ENCODE measurements at regions not wholly inside any gene's neighbourhood (a gene's known extent, or its start where the extent isn't known, plus 50 kb on each side); places are given as distances from the start of the nearest gene placed in this dataset.

- DNase-seq, result no peak
Measured at GRCh38 chr15:79230766-79231165, 51.8 kb upstream of the ANKRD34C start.

- no peak for DNase-seq
Measured at GRCh38 chr15:79222808-79223207, 59.7 kb upstream of the ANKRD34C start.

DNA sequence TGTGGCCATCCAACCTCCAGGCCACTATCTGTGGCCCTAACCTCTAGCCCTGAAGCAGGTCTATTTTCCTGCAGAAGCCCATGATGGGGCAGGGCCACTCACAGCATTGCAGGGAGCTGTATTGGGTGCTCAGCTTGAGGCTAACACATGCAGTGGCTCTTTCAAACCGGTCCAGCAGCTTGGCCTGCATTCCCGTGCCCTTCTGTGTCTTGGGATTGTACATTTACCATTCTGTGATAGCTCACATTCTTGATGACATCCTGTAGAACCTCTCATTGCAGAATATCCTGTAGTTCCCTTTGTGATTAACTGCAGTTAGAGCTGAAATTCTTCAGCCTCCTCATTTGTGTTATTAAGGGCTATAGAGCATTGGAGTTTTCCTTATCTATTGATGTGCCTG, 60.8 kb upstream of the ANKRD34C start:
- no peak for DNase-seq

GRCh38 chr15:79219393-79220056, 63.0 kb upstream of the ANKRD34C start:
- DNase-seq, result no peak

DNA sequence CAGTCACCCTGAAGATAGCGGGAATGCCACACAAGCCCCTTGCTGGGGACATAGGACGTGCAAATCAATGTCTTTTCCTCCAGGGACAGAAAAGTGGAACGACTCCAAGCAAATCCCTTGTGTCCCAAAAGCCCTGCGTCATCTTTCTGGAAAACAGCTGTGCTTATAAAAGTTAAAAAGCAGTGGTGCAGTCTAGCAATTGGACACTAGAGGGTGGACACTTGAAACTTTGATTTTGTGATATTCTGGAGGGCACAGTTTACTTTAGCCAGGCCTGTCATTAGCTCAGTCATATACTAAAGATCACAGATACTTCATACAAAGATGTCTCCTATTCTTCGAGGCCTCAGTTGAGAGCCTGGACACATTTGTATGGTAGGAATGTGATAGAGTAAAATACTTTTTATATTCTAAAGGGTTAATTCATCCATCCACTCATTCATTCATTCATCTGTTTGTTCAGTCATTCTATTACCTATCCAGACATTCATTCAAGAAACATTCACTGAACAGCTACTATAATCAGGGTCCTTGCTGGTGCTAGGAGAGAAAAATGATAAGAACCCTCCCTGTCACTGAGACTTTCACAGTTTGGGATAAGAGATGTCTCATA, 63.8 kb upstream of the ANKRD34C start:
- DNase-seq, result no peak

DNA sequence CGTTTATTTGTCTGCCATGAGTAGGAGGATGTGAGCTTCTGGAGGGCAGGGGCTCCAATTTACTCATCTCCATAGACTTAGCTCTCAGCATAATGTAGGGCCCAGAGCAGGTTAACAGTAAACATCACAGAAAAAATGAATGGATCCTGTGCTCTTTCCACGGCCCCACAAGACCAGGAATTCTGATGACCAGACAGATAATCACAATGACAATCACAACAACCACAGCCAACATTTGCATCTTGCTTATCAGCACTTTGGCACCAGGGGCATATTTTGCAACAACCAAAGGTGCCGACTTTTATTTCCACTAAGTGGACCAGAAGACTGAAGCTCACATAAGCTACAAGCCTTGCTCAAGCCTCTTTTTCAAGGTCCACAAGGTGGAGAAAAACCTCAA, 68.9 kb upstream of the ANKRD34C start:
- DNase-seq, result no peak

DNA sequence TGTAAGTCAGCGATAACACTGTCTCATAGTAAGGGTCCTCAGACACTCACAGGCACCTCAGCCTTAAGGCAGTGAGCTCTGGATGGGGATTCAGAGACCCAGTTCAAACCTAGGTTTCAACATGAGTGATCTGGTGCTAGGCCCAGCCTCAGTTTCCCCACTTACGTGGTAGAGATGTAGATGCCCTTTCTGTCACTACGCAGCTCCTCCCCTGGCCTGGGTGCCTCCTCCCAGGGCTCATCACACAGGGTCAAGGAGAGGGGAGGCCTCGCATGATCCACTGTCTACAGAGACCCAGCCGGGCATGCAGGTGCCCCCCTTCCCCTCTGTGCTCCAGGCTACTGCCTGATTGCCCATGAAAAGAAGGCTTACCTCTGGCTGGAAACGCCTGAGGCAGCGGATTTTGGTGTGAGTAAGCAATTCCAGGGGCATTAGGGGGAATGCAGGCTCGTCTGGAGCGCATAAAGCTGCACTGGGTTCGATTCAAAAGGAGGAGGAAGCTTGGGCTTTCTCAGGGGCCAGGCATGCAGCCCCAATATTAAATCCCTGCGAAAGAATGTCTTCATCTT, 69.8 kb upstream of the ANKRD34C start:
- no peak for DNase-seq

GRCh38 chr15:79211481-79211880, 71.0 kb upstream of the ANKRD34C start:
- DNase-seq, result no peak

GRCh38 chr15:79209690-79210089, 72.8 kb upstream of the ANKRD34C start:
- no peak for DNase-seq

- no peak for DNase-seq
Measured at GRCh38 chr15:79209116-79209515, 73.4 kb upstream of the ANKRD34C start.

DNA sequence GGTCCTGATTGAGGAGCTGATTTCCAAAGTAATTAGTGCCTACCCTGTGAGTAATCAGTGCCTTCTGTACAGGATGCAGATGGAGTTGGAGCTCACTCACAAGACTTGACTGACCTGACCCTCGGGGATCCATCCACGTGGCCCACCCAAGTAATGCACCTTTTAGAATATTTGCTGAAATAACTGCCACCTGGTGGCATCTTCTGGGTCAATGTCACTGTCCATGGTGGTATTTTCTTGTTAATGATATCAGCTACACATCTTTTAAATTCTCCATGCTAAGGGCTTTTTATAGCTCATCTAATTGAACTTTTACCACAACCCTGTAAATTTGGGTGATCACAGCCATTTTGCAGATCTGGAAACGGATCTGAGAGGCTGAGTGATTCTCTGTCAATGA, 74.3 kb upstream of the ANKRD34C start:
- no peak for DNase-seq

DNA sequence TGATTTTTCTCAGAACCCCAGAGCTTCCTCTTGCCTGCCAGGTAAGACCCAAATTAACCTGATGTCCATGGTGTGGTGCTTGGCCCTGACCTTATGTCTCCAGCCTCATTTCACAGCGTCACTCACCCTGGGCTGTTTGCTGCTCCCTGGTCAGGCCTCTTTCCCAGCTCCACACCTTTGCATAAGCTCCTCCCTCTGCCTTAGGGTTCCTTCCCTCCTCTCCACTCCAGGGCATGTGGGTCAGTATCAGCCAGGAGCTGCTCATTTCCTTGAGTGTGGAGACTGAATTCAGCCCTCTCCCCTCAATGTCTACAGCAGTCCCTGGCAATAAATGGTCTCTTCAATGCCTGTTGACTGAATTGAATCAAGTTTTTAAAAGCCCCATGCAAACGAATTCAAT, 75.6 kb upstream of the ANKRD34C start:
- DNase-seq, result no peak

- no peak for DNase-seq
Measured at GRCh38 chr15:79204886-79205675, 77.4 kb upstream of the ANKRD34C start.

GRCh38 chr15:79198461-79198860, 84.1 kb upstream of the ANKRD34C start:
- DNase-seq, result no peak

GRCh38 chr15:79197285-79197684, 85.2 kb upstream of the ANKRD34C start:
- DNase-seq, result no peak

- DNase-seq, result no peak
Measured at GRCh38 chr15:79195802-79196201, 86.7 kb upstream of the ANKRD34C start.

- no peak for DNase-seq
Measured at GRCh38 chr15:79195239-79195638, 87.3 kb upstream of the ANKRD34C start.

GRCh38 chr15:79194386-79194785, 88.1 kb upstream of the ANKRD34C start:
- no peak for DNase-seq

- no peak for DNase-seq
Measured at GRCh38 chr15:79193549-79193948, 89.0 kb upstream of the ANKRD34C start.

DNA sequence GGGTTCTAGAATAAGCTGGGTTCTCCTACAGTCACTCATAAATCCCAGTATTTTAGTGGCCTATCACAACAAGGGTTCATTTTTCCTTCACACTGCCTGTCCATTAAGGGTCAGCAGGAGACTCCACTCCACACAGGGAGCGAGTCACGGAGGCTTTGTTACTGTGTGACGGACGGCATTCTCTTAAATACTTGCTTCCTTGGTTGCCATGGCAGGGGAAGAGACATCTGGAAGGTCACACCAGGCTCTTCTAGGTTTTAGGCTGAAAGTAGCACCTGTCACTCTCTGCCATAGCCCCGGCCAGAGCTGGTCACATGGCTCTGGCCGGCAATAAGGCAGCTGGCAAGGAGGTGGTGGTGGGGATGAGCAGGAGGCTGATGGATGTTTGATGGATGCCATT, 89.4 kb upstream of the ANKRD34C start:
- no peak for DNase-seq

GRCh38 chr15:79192462-79193036, 90.0 kb upstream of the ANKRD34C start:
- no peak for DNase-seq

DNA sequence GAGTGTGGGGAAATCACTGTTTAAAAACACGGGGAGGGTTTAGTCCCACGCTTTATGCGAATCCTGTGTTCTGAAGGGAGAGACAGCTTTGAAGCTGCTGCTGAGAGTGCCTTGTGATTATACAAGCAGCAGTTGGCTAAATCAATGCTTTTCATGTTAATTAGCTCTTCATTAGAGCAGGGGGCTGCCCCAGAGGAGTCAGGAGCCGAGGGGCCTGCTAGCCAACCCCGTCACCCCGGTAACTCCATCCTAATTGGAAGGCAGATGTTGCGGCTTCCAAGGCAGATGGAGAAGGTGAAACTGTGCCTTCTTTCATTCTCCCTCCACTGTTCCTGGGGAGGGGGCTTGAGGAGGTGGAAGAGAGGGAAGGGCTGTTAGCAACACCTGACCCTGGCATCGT, 92.4 kb upstream of the ANKRD34C start:
- no peak for DNase-seq

GRCh38 chr15:79186616-79187015, 95.9 kb upstream of the ANKRD34C start:
- DNase-seq, result no peak

DNA sequence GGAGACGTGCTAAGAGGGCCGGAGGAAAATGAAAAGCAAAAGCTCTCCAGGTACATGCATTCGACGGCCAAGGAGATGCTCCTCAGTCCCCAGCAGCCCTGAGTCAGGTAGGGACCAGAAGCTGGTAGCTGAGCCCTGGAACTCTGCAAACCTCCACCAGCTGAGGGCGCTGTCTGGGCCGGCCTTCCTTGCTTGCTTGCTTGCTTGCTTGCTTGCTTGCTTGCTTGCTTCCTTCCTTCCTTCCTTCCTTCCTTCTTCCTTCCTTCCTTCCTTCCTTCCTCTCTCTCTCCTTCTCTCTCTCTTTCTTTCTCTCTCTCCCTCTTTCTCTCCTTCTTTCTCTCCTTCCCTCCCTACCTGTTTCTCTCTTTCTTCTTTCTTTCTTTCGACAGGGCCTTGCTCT, 94.6 kb upstream of the RASGRF1 start:
- no peak for DNase-seq

All from amniotic stem cell (primary cell).